HT-29 (cell line): ENCODE measurements at regions not wholly inside any gene's neighbourhood (a gene's known extent, or its start where the extent isn't known, plus 50 kb on each side); places are given as distances from the start of the nearest gene placed in this dataset.

Experiments used
- DNase-seq: peaks from one replicate; pipeline ENCODE4 v3.0.0-alpha.2; 2015; ENCODE audit warnings: low spot score

DNA sequence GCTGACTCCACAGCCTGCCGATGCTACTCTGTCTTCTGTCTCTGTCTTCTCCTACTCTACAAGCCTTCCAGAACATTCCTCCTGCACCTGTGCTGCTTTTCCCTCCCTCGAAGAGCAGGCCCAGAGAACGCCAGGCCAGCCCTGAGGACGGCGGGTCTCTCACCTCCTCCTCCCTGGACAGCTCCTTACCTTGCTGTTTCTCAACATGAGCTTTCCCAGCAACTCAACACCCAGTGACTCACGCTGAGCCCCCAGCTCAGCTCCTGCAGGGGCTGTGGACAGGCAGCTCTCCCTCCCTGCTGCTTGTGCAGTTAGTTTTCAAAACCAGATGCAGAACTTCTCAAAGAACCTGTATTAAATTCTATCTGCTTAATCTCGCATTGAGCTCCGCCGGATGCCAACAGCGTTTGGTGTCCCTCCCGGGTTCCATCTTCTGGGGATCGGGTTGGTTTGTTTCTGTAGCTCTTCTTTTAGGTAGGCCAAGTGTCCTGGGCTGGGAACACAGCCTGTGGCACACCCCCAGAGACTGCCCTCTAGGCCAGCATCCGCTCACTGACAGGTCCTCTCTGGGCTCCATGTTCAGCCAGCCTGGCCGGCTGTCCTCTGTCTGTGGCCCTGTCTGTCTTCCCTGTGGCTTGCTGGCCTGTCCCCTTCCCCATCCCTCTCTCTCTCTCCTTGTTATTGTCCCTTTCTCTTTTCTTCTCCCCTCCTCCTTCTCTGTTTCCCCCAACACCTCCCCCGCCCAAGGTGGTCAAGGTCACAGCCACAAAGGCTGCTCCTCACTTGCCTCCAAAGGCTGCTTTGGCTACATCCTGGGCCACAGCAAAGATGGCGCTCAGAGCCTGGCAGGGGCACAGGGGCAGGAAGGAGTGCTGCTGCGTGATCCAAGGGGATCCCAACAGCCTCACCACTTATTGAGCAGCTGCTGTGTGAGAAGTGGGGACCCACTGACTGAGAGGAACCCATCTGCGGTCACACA, 391.0 kb downstream of the MATN1 start:
- DNase-seq = no peak

DNA sequence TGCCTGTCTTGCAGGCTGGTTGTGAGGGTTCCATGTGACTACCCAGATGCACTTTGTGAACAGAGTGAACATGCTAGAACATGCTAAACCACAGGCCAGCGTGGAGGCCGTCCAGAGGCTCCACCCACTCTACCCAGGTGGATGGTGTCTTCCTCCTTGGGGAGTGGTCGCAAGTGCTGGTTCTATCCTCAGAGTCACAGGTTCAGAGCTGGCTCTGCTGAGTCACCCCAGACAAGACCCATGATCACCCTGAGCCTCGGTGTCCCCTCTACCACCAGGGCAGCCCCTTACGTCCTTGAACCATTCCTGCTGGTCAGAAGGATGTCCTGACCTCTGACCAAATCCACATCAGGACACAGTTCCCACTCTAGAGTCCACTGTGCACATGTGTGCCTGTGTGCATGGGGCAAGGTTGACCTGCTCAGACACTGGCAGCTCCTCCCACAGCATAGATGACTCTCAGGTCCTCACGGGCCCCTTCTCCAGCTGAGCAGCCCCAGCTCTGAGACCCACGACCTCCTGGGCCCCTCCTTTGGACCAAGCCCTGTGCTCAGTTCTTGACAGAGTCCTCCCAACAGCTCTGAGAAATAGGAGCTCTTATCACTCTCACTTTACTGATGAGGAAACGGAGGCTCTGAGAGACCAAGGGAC, 391.8 kb downstream of the MATN1 start:
- no peak for DNase-seq

DNA sequence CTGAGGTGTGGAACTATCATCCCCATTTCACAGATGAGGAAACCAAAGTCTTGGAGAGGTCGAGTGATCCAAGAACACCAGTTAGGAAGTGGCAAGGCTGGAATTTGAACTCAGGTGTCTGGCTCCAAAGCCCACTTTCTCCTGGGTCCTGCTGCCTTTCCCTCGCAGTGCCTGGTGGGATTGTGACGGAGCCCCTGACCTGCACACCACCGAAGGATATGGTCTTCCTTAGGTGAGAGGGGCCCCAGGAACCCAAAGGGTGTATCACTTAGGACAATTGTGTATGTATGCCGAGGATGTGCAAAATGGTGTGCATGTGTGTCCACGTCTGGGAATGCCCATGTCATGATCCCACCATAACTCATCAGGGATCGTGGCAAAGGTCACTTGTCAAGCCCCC, 392.7 kb downstream of the MATN1 start:
- DNase-seq = no peak

DNA sequence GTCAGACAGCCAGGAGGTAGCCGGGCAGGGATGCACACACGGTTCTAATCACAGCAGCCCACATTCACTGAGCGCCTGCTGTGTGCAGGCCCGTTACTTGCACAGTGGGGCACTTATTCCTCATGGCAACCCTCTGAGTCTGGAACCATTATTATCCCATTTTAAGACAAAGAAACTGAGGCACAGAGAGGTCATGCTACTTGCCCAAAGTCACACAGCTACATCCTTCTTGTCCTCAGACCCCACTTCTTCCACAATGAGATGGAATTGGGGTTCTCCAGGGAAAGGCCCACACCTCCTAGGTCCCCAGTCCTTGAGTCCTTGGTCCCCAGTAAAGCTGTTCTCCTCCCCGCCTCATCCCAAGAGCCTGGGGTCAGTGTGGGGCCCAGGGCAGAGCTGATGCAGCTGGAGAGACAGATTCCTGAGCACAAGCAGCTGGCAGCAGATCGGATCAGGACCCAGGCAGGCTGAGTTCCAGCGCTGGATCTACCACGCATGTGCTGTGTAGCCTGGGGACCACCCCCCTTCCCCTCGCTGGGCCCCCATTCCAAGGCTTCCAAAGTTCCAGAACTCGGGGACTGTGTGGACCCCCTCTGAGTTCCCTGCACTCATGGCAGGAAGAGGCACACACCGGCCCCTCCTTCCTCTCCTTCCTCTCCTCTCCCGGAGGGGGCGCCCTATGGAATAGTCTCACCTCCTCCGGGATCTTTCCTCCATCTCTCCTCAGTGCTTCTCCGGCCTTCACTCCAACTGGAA, 393.4 kb downstream of the MATN1 start:
- no peak for DNase-seq

DNA sequence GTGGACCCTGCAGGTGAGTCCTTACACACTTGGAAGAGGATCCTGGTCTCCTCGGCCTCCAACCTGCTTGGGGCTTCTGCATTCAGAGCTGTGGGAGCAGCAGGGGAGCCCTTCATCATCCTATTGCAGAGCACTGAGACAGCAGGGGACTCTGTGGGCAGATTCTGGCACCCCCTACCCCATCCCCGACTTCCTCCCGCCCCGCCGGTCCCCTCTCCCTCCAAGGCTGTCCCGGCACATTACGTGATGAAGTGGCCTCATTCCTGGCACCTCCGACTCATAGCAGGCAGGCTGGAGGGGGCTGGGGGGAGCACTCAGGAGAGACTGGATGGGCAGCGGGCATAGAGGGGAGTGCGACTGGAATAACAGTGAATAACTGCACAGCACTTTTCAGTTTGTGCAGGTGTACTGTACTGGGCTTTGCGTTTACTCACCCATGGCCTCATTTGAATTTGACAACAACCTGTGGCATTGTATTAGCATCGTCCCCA, 394.1 kb downstream of the MATN1 start:
- no peak for DNase-seq

DNA sequence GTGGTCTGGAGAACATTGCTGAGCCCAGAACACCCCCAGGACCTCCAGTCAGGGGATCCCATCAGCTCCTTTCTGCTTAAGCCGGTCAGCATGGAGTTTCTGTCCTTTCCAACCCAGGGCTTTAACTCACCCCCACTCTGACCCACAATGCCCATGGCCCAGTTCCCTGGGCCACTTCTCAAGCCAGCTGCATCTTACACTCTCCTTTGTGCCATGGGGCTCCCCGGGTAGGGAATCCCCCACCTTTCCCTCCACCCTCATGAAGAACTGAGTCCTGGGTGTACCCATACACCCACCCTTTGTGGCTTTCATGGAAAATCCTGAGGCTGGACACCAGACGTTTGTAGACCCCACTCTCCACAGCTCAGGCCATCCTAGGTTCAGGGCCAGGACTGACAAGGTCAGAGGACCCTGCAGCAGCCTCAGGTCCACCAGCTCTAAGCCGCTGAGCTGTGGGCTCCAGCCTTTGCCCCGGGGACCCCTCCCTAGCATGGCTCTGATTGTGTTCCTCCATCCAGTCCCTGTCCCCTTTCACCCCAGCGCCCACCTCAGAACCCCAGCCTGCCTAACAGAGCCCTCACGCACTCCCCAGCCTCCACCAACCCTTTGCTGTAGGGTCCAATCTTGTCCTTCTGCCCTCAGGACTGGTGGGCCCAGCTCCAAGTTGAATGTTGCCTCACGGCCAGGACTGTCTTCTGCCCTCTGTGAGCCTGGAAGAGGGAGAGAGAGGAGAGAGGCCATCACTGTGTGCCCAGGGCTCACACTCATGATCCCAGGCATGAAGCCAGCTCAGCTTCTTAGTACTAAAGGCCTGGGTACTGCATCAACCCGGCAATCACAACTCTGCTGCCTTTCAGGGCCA, 394.8 kb downstream of the MATN1 start:
- DNase-seq = no peak

DNA sequence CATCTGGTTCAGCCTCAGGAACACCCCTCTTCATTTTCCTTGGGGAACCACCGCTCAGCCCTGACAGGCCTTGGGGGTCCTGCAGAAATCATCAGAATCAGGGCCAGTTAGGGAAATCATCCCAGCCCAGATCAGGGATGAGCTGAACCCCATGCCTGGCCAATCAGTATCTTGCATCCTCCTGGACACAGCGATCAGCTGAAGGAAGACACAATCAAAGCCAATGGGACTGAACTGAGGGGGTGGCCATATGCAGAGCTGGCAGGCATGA, 395.4 kb downstream of the MATN1 start:
- no peak for DNase-seq

DNA sequence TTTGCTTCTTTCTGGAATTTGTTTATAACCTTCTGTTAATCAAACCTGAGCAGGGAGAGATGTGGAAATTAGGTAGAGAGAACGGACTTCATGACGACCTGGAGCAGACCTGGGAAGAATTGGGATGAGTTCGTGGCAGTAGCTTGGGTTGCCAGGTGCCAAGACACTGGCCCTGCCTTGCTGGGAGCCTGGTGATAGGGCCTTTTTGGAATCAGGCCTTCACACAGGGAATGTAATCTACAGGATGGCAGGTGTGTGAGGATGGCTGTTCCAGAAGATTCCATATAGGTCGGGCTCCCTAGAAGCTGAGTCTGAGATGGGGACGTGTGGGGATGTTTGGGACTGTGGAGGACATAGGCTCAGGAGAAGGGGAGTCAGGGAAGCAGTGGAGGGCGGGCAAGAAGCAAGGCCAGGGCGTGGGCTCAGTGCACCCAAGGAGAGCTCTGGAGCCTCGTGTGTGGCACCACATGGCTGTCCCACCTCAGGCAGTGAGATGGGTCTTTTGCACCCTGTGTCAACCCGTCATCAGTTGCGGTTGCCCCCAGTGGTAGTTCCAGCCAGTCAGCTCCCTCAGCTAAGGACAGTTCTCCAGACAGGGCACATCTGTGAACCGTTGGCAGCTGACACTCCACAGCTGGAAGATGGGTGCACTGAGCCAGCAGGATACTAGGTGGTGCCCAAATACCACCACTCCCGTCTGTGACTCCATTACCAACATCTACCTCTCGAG, 395.9 kb downstream of the MATN1 start:
- DNase-seq = no peak

DNA sequence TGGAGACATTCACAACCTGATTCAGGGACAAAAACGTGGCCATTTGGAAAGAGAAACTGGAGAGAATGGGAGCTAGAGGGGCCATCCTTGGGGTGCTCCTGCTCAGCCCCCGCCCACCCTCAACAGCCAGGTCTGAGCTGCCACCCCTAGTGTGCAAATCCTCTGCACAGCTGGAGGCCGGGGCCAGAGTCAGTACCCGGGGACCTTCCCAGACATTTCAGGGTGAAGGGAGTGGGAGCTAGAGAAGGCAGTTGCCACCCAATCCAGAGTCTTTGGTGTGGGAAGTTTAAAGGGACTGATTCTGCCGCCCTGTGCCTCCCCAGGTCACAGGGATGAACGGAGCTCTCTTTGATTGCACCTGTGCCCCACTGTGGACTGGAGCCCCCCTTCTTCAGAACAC, 397.4 kb downstream of the MATN1 start:
- DNase-seq = no peak

DNA sequence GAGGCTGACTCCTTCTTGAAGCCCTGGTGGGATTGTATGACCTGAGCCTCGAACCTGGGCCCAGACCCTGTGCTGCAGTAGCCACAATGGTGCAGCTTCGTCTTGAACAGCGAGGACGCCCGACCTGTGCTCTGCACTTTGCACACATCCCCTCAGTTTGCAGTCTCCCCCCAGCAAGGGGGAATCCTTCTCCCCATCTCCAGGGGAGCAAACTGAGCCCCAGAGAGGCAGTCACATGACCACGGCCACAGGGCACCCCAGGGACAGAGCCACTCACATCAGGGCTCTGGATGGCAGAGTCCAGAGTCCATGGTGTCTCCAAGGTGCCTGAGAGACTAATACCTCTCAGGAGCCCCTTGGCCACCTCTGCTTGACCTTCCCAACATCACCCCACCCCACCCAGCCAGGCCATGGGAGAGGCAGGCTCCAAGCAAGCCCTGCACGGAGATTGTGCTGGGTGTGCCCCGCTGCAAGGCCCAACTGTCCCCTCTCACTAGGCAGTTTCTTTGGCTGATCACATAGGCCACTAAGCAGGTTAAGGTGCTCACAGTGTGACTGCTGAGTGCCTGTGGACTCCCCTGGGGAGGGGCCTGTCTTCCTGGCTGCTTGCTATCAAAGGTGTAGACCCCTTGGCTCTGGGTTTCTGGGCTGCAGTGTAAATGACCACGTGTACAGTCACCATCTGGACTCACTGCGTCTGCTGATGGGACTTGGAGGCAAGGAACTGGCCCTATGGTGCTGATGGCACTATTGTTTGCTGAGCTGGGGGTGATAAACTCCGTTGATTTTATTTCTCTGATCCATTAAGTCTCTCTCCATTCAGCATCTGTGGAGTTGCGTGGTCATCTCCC, 398.1 kb downstream of the MATN1 start:
- DNase-seq = no peak

DNA sequence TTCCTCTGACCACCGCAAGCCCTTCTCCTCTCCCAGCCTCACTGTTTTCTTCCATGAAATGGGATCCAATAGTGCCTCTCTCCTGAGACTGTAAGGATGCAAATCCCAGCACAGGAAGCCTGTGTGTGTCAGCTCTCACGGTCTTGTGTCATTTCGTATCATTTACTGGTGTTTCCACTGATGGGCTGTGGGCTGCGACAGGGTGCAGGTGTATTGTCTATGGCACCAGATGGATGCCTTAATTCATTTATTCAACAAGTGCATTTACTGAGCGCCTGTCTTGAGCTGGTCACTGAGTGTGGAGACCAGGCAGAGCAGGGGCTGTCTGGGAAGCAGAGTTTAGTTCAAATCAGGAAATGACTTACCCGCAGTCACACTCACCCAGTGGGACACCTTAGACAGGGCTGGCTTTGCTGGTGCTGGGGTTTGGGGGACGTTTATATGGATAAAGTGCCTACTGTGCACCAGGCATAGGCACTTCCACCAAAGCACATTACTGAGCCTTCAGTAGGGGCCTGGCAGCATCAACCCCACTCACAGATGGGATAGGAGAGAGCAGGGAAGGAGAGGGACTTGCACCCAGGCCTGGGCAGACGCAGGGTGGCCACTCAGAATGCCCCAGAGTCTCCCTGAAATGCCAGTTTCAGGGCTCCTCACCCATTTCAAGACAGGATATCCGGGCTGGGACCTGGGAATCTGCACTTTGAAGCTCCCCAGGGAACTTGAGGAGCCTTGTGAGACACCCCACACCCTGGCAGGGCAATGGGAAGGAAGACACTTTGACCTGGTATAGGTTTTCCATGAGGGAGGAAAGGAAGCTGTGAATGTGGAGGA, 398.9 kb downstream of the MATN1 start:
- DNase-seq = no peak

DNA sequence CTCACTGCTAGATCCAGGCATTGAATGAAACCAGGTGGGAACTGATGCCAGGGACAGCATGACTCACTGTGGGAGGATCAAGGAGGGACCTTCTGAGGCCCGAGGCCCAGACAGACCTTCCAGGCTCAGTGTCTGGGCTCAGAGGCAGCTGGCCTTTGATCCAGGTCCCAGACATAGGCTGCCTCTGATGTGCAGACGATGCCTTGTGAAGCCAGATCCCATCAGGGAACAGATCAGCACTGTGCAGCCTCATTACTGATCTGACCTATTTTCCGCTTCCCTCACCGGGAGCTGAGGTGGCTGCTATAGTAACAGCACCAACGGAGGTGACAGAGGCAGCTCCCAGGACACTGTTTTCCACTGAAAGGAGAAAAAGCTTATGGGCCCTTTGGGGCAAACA, 399.5 kb downstream of the MATN1 start:
- no peak for DNase-seq

DNA sequence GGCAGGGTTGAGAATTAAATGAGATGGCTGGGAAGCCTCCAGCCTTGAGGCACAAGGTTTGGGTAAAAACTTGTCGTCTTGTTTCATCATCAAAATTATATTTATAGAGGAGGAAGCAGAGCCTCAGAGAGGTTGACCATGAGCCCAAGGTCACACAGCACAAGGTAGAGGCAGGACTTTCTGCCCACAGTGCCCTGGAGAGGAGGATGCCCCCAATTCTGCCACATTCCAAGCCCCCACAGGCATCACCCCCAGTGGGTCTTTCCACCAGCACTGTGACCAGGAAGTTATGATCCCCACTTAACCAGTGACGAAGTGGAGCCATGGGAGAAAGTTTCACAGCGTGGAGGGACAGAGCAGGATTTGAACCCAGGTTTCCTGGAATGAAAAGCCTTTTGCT, 400.0 kb downstream of the MATN1 start:
- no peak for DNase-seq

DNA sequence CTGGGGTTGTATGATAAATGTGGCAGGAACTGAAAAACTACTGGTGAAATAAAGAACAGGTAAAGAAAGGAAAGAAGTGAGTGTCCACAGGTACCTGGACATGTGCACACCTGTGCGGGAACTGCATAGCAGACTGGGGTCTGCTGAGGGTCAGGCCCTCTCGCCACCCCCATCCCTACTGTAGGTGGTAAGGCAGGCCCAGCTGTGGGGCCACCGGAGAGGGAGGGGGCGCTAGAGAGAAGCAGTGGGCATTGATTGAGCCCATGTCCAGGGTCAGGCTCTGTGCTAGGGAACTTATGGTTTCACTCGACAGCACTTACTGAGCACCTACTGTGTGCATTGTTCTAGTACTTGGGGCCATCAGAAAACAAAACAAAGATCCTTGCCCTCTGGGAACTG, 400.5 kb downstream of the MATN1 start:
- no peak for DNase-seq

DNA sequence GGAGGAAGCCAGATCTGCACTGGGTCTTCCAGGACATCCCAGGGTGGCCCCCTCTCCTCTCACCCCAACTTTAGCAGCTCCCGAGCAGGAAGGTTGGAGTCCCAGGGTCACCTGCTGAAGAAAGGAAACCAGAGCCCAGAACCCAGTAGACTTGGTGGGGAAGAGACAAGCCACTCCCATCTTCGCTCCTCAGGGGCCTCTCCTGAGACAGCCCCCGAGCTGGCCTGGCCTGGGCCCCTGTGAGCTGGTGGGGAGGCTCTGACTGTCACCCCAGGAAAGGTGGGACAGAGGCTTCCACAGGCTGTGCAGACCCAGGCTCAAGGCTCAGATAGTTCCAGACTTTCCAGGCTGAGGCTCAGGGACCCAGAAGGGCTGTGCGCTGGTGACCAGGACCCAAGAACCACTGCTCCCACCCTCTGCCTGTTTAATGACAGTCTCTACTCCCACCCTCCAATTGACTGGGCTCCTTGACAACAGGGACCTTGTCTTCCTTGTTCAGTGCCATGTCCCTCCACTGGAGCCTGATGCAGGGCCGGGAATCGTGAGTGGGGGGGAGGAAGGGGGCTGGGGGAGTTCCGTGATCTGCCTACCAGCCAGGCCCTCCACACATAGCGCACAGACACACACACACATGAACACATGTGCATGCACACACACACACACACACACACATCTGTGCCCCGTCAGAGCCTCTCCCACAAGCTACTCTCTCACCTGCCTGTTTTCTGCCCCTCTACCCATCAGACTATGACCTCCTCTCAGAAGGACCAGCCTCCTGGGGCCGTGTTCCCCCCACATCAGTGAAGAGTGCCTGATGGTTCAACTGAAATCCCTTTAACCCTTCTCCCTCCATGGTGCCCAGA, 401.2 kb downstream of the MATN1 start:
- DNase-seq = no peak

DNA sequence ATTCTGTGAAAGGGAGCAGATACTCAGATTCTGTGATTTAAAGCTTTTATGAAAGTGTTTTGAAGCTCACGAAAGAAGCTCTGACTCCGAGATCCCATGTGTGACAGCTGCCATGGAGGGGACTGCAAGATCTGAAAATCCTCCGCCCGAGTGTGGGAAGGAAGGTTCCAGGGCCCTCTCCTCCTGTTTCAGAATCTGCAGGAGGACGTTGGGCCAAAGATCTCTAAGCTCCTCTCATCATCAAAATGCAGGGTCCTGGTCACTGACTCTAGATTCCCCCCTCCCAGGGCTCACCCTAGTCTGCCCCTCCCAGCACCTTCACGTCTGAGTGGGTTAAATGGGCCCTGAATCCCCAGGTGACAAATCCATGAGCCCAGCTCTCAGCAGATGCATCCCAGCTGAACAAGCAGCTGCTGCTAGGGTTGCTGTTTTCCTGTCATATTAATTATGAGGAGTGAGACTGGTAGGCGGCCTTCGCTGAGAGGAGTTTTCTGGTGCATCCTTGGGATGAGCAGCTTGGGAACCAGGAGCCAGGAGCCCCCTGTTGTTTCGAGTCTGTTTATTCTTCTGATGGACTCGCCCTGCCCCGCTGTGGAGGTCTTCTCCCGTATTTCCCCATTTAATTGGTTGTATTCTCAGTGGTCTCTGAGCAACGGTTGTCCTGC, 402.0 kb downstream of the MATN1 start:
- DNase-seq = no peak

DNA sequence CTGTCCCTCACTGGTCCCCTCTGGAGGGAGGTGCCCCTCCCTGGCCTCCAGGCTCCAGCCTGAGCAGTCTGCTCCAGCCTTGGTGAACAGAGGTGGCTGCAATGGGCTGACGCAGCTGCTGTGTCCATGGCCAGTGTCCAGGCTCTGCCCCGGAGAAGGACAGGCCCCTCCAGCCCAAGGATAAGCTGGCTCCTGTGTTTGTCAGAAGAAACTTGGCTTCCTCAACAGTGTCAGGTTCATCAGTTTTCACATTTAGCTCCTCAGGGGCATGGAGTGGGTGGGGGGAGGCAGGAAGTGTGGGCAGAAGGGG, 402.8 kb downstream of the MATN1 start:
- DNase-seq = no peak
